GM19372 (cell line): ENCODE measurements at regions not wholly inside any gene's neighbourhood (a gene's known extent, or its start where the extent isn't known, plus 50 kb on each side); places are given as distances from the start of the nearest gene placed in this dataset.

ENCODE experiments used
- ATAC-seq: cut with Tn5 transposase; IDR thresholded peaks from one replicate; pipeline ENCODE4 v1.9.1; 2021; ENCODE audit warnings: mild to moderate bottlenecking, low read depth, moderate library complexity; ENCODE audit not compliant: unreplicated experiment

DNA sequence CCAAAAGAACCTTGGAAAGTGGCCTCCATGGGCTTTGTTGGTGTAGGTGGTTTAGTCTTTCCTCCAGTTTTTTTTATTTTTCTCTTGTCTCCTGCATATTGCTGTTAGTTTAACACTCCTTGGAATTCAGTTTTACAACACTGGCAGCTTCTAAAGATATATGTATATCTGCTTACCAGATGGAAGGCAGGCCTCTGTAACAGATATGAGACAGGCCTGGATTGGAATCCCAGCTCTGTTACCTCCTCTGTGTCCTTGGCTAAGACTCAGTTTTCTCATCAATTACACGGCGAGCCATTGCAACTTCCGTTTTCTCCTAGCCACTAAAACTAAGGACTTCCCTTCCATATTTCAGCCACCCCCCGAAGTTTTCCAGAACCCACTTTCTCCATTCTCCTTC is 133.4 kb upstream of the SMAD1 start:
- ATAC-seq: no peak

DNA sequence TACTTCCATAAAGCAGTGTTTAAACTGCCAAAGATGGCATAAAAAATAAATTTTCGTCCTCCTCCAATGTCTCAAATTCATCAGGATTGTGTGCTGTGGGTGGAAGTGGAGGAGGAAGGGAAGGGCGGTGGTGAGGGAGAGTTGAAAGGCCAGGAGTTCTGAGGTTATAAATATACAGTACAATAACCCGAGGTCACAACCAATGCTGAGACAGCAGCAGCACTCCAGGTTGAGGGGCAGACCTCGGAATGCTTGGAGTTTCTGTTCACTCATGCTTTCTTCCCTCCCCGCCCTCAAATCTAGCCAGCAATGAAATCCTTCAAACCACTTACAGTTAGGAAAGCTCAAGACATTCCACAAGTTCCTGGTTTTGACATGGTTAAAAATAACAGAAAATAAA is 134.0 kb upstream of the SMAD1 start:
- no peak for ATAC-seq

DNA sequence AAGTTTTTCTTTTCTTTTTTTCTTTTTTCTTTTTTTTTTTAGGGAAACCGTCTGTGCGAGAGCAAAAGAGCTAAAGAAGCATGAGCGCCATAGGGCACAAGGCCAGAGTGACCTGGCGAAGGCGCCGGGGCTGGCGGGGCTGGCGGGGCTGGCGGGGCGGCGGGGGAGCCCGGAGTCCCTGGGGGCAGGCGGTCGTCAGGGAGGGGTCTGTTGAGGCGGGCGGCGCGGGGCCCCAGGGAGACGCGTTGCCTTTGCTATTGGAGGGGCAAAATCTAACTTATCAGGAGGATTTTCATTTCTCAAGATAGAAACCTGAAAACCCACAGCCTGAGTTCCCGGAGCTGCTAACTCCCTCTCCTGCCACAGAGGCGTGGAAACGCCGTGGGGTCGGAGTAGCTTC is 135.6 kb upstream of the SMAD1 start:
- ATAC-seq: no peak

DNA sequence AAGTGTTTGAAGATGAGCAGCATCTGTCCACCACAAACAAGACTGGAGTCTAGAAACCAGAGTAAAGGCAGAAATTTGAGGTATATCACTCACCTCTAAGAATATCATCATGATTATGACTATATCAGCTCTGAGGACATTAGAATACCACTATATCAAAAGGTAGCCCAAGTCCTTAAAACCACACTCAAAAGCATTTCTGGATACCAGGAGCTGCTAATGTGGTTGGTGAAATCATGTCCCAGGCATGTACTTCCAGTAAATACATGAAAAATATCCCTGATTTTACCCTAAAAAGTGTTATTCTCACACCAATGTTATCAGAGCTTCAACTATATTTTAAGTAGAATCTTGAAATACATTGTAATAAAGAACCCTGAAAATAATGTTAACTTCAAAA is 136.3 kb upstream of the SMAD1 start:
- no peak for ATAC-seq

DNA sequence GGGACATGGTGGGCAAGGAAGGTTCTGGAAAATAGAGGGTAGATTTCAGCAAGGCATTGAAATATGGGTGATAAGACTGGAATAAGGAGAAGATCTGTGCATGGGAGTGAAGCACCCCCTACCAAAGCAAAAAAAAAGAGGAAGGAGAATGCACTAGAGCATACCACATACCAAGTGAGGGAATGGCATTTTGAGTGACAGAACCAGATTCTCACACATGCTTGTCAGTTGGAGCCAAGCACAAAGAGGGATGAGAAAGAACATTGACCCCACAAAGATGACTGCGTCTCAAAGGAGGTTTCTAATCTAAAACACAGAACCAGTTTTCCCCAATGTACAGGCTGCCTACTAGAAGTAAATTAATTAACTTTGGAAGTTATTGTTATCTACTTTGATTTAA is 140.3 kb upstream of the SMAD1 start:
- no peak for ATAC-seq

DNA sequence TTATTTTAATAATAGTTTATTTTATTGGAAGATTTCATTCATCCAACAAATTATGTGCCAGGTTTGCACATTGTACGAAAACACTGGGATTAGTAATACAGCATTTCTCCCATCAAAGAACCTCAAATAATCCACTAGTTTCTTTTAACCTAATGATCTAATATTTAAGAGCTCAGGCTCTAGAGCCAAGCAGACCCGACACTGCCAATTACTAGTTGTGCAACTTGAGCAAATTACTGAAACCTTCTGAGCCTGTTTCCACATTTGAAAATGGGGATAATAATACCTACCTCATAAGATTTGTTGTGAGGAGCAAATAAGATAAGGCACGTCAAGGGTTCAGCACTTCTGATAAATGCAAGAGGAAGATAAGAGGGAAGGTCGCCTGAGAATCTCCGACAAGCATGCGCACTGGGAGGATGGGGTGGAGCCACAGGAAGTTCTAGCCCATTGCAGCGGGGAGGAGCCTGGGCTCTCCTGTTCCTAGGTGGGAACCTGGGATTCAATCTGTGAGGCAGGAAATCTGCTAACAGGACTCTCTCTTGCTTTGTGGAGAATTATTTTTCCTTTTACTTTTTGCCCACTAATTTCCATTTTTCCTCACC is 141.5 kb upstream of the SMAD1 start:
- no peak for ATAC-seq

DNA sequence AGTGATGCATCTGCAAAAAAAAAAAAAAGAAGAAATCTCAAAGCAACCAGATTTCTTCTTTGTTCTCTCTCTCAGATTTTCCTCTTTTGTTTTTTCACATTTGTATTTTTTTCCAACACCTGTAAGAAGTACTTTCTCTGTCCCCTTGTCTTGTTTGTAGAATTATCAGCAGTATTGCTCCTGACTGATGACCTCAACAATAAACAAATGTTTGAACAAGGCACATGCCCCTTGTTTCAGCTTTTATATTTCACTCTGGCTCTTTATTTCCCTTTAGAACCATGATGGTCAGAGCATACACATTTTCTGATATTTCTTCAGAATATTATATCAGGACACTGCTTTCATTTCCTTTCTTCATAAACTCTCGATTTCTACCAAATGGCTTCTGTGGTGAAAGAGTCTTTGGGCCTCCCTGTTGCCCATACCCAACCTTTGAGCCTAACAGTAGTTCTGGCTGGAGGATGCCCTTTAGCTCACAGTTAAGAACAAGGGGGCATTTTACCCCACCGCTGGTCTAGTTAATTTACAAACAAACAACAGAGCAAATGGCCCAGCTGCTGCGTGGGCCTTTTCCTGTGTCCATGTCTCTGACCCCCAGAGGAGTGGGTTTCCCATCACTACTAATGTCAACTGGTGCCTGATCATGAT is 142.5 kb upstream of the SMAD1 start:
- no peak for ATAC-seq

DNA sequence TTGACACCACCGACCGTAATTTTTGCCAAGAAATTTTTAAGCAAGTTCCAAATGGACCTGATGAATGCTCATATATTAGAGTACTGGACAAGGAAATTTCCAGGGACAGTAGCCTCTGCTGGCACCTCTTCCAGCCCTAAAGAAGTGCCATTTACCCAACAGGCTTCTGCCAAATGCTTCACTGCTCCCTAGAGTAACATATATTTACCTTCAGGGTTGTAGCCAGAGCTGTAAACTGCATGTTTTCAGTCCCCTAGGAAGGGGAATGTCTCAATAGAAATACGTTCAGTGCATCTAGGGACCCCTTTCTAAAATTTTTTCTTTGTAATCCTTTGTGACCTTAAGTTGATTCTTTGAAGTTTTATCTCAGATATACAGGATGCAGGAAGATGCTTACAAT is 143.1 kb upstream of the SMAD1 start:
- no peak for ATAC-seq

DNA sequence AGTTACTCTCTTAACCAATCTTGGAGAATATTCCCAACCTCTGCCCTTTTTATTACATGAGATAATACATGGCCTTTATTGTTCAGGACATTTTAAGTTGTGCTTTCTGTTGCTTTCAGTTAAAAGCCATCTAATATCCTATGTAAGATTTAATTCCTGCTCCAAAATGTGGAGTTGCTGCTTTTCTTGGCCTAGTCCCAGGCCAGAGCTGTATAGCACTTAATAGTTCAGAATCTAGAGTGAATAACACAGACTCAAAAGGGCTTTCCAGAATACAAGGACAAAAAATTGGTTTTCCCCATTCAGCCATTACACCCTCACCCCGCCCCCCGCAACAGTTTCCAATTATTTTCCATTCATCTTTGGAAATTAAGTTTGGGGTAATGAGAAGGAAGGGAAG is 144.3 kb upstream of the SMAD1 start:
- ATAC-seq: no peak

DNA sequence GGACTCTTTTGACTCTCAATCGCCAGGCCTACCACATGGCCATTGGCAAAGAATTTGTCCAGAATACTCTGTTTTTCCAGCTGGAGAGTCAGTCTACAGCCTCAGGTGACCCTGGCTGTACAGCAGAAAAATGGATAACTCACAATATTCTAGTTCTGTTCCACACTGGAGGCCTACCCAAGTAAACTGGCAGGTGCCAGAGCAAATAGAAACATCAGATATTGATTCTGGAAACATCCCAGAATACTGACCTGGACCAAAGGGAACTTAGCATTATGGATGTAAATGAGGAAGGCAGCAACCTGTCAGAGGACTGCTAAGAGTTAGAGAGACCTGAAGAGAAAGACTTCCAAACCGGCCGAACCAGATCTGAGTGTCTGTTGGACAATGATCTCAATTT is 147.9 kb upstream of the SMAD1 start:
- ATAC-seq: no peak

DNA sequence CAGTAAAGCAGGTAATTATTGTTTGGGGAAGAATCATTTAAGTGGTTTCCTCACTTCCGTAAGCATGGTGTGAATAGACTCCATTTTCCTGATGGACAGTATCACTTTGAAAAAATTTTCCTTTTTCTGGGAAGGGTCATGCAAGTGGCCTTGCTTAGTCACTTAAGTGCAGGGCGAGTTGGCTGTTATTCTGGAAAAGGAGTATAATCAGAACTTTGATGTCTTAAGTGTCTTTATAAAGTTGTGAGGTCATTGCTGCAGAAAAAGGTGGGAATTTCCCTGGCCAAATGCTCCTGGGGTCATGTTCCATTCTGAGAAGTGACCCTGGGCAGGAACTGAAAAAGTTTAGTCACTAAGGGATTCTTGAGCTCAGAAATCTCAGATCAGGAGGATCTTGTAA is 146.1 kb upstream of the OTUD4 start:
- no peak for ATAC-seq

DNA sequence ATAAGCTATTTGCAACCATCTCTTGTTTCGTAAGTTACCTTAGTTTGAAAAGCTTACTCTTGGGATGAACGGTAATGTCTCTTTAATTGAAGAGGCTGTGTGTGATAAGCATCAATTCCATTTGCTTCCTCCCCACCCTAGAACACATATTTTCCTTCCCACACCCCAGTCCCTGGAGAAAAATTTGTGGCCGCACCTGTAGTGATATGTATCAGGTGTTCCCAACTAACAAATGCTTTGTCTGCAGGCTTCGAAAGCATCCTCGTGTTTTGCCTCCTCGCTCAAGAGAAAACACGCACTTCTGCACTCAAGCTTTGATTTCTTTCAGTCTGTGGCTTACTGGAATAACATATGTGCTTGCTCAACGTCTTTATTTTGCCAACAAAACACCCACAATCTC is 143.8 kb upstream of the OTUD4 start:
- no peak for ATAC-seq

DNA sequence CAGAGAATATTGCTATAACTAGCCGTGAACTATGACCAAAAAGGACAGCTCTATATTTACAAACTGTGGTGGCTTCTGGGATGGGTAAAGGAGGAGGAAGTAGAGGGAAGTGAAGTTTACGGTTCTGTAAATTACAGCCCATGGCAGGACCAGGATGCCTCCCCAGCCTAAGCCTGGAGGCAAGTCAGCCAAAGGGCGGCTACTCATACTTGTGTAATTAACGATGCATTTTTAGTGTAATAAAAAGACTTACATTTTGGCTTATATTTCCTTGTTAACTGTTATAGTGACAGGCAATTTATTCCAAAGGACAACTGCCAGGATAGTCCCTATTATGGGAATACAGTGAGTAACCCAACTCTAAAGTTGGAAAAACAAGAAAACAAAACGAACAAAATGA is 139.9 kb upstream of the OTUD4 start:
- ATAC-seq: no peak

DNA sequence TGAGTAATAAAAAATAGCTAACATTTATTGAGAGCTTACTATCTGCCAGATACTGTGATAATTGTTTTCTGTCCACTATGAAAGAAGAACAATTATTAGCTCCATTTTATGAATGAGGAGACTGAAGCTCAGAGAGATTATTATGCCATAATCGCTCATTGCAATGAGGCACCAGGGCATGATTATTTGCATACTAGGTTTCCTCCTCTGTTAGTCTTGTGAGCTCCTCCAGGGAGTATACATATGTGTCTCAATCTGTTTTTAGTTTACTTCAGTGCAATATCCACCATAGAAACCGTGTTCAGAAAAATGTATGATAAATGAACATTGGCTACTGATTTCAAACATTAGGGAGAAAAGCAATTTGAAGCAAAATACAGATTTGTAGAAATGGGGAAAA is 139.4 kb upstream of the OTUD4 start:
- ATAC-seq: no peak

DNA sequence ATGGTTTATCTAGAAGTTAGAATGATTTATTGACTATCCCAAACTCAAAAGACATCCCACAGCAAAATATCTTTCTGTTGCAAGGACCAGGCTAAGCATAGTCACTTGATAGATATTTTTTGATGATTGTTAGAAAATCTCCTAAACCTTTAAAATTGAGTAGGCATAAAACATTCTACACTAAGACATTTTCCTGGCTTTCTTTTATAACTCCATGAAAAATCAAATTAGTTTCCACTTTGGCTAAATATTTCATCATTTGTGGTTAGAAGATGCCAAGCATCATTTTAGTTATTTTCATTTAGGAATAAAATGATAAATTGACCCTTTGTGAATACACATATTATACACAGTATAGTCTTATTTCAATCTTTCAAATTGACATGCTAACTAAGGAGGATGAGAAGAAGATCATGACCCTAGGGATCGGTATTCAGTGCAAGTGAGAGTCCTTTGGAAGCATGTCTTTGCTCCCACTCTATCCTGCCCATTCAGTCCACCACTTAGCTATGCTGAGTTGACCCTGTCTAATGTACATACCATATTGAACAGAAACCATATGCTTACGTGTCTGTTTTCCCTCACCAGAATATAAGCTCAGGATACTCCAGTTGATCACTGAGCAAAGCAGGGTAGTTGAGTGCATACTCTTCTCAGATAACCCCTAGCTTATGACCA is 136.6 kb upstream of the OTUD4 start:
- no peak for ATAC-seq

DNA sequence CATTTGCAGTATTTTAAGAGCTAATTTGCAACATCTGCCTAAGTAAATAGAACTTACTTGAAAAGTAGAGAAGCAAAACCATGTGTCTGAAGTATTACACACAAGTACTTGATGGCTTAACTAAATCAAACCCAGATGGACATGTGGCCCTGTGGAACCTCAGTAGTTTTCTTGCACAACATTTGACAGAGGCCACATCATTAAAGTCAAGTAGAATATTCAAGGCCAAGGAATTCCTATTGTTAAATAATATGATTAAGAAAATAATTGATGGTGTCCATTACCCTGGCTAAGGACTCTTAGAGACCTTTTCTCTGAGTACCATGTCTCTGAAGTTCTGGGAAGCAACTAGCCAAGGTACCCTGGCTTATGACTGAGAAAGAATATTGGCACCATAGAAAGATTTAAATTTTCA is 135.4 kb upstream of the OTUD4 start:
- ATAC-seq: no peak

DNA sequence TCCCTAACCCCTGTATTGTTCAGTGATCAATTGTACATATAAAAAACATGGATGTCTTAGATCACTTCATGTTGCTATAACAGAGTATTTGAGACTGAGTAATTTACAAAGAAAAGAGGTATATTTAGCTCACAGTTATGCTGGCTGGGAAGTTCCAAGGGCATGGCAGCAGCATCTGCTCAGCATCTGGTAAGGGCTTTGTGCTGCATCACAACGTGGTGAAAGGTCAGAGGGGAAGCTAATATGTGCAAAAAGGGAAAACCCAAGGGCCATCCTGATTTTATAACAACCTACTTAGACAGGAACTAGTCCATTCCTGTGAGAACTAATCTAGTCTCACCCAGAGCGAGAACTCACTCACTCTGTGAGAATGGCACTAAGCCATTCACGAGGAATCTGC is 128.2 kb upstream of the OTUD4 start:
- ATAC-seq: peak; percentile 43

DNA sequence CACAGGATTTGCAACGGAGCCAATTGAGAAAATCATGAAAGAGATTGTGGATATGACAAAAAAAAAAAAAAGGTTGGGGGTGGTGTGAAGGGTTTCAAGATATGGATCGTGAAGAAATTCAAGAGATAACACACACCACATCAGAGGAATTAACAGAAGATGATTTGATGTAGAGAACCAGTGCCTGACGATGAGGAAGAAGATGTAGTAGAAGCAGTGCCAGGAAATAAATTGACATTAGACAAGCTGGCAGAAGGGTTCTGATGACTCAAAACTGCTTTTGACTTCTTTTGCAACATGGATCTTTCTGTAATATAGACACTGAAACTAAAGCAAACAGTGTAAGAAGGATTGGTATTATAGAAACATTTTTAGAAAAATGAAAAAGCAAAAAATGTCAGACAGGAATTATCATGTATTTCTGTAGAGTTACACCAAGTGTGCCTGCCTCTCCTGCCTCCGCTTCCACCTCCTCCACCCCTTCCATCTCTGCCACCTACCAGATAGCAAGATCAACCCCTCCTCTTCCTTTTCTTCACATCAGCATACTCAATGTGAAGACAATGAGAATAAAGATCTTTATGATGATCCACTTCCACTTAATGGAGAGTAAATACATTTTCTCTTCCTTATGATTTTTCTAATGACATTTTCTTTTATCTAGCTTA is 127.5 kb upstream of the OTUD4 start:
- ATAC-seq: no peak

DNA sequence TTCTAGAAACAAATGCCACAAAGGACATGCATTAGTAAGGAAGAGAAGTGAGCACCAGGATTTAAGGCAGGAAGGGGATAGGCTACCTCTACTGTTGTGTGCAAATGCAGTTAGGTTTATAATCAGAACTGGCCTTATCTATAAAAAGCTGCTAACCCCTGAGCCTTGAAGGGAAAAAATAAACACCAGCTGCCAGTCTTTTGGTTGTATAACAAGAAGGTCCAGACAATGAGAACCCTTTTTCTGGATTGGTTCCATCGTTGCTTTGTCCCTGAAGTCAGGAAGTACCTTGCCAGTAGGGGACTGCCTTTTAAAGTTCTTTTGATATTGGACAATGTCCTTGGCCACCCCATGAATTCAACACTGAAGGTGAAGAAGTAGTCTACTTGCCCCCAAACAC is 126.7 kb upstream of the OTUD4 start:
- no peak for ATAC-seq

DNA sequence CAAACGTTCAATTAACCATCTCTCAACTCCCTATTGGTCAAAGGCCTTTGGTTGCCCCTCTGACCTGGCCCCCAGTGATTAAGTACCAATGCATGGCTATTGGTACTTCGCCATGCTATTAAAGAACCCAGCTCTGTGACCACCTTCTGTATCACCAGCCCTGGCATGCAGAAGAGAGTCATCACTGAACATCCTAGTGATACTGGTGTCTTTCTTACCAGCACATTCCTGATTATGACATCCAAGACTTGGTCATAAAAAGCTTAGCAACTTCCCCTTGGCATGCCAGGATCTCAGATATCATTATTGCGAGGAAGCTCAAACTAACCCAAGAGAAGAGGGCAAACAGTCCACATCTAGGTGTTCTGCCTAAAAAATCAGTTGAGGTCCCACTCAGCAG is 122.3 kb upstream of the OTUD4 start:
- ATAC-seq: no peak

DNA sequence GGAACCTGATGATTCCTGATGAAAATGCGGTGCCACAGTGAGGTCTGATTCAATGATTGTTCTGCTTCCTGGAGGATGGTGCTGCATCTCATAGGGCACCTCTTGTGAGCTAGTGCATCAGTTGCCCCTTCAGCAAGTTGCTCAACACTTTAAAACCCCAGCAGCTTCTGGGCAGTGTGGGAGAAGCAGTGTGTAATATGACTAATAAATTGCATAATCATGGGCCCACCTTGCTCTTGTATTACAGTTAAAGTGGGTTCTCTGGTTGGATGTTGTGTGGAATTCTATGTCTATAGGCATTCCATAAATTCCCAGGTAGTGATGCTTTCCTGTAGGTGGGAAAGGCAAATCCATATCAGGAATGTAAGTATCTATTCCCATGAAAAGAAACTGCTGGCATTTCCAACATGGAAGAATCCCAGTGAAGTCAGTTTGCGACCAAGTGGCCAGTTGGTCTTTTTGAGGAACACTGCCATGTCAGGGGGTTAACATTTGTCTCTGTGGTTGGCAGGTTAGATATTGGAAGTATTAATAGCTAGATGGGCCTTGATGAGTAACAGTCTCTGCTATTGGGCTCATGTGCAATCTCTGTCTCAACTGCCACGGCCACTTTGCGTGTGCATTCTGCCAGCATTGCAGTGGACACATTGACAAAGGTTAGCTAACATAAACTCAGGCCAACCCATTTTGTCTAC is 121.1 kb upstream of the OTUD4 start:
- no peak for ATAC-seq
